ENCODE measurements at regions not wholly inside any gene's neighbourhood (a gene's known extent, or its start where the extent isn't known, plus 50 kb on each side); places are given as distances from the start of the nearest gene placed in this dataset.

DNA sequence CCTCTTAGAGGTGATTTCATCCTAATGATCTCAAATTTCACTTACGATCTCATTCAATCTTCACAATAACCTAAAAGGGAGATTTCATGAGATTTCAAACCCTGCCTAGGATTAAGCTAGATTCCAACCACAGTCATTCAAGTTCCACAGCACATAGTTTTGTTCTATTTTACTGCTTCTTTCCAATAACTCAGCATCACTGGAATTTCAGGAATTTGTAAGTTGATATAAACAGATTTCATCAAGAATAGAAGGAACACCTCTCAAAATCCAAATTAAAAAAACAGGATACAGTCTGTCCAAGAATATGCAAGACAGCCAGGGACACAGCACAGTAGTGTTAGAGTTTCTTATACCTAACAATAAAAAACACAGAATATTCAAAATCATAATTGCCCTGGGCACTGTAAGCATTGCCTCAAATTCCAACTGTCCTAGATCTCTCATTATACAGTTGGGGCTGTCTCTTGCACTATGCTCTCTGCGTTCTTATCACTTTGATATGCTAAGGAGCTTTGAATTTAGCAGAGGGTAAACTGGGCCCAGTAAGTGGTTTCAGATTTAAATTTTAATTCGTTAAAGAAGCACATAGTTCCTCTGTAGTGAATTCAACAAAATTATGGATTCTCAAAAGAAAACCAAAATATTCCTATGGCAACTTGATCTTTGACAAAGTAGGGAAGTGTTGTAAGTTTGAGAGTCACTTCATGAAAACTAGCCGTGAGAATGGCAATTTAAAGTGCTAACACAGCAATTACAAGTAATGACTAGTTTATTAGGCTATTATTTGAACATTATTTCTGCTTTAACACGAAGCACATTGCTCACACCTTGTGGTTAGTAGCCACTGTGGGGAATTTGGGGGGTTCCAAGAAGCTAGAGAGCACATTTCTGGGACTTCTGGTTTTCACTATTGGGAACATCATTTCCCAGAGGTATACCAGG, 478.6 kb upstream of the C9orf72 start:
- TF ChIP-seq SRF (IDR thresholded peaks at IDR 0.05; ENCODE audit: low read depth) (no peak), POLR2AphosphoS5 (IDR thresholded peaks at IDR 0.05; ENCODE audit: low read depth, low read length) (no peak)
- TF ChIP-seq, protein P1, sequence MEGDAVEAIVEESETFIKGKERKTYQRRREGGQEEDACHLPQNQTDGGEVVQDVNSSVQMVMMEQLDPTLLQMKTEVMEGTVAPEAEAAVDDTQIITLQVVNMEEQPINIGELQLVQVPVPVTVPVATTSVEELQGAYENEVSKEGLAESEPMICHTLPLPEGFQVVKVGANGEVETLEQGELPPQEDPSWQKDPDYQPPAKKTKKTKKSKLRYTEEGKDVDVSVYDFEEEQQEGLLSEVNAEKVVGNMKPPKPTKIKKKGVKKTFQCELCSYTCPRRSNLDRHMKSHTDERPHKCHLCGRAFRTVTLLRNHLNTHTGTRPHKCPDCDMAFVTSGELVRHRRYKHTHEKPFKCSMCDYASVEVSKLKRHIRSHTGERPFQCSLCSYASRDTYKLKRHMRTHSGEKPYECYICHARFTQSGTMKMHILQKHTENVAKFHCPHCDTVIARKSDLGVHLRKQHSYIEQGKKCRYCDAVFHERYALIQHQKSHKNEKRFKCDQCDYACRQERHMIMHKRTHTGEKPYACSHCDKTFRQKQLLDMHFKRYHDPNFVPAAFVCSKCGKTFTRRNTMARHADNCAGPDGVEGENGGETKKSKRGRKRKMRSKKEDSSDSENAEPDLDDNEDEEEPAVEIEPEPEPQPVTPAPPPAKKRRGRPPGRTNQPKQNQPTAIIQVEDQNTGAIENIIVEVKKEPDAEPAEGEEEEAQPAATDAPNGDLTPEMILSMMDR (IDR thresholded peaks at IDR 0.05 in 2 of 3, conservative IDR thresholded peaks at IDR 0.05 in 1 of 3; ENCODE audit: borderline replicate concordance in 1 of 3, insufficient read depth in 1 of 3, low read depth in 2 of 3, low read length in 2 of 3), result no peak
